GM12874 (cell line): ENCODE measurements at regions not wholly inside any gene's neighbourhood (a gene's known extent, or its start where the extent isn't known, plus 50 kb on each side); places are given as distances from the start of the nearest gene placed in this dataset.

Experiments used
- TF ChIP-seq, protein P1 (sequence below): IDR thresholded peaks from 2 replicates; pipeline ENCODE4 v1.5.1; 2011; ENCODE audit warnings: low read depth, mild to moderate bottlenecking, control low read depth, low read length, moderate library complexity; ENCODE audit not compliant: insufficient read depth

DNA sequence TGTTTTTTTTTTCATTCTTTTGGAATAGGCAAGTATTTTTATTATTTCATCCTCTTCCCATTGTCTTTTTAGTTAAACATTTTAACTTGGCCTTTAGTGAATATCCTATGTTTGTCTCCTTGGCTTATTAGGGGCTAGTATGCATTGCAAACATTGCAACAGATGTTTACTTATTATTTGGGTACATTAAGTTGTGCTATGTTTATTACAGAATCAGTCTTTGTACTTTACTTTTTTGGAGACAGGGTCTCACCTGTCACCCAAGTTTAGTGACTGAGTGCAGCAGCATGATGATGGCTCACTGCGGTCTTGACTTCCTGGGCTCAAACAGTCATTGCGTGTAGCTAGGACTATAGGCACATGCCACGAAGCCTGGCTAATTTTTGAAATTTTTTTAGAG is 51.1 kb upstream of the NUDT6 start:
- TF ChIP-seq, protein P1, sequence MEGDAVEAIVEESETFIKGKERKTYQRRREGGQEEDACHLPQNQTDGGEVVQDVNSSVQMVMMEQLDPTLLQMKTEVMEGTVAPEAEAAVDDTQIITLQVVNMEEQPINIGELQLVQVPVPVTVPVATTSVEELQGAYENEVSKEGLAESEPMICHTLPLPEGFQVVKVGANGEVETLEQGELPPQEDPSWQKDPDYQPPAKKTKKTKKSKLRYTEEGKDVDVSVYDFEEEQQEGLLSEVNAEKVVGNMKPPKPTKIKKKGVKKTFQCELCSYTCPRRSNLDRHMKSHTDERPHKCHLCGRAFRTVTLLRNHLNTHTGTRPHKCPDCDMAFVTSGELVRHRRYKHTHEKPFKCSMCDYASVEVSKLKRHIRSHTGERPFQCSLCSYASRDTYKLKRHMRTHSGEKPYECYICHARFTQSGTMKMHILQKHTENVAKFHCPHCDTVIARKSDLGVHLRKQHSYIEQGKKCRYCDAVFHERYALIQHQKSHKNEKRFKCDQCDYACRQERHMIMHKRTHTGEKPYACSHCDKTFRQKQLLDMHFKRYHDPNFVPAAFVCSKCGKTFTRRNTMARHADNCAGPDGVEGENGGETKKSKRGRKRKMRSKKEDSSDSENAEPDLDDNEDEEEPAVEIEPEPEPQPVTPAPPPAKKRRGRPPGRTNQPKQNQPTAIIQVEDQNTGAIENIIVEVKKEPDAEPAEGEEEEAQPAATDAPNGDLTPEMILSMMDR: no peak

DNA sequence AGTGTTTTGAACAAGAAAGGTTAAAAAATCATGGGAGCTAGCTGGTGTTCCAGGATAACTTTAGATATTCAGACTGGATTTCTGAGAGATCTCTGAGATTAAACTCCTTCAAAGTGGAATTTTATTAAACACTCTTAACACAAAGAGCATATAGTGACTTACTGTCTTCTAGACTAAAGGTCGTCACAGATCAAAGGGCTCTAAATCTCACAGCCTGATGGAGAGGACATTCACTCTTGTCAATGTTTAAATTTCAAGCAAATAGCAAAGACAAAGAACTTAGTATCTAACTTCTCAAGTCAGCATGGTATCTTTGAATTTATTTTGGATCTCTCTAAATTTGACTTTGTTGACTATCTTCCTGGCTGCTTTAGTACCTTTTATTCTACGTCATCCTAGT is 53.7 kb upstream of the NUDT6 start:
- TF ChIP-seq, protein P1: no peak

DNA sequence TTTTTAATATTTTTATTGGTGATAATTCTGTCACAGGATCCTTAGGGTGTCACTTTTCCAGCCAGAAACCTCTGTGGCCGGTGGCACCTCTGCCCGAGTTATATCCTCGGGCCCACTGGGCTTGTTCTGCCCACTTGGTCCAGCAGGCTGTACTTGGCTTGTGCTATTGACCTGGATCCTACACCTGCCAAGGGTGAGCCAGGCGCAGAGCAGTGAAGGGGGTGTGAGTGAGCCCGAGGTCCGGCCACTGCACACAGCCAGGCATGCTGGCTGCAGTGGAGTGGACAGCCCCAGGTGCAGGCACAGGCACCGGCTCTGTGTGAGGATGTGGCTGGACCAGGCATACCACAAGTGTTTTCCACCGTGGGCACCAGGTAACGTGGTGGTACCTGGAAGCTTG is 54.7 kb upstream of the NUDT6 start:
- TF ChIP-seq, protein P1: no peak

DNA sequence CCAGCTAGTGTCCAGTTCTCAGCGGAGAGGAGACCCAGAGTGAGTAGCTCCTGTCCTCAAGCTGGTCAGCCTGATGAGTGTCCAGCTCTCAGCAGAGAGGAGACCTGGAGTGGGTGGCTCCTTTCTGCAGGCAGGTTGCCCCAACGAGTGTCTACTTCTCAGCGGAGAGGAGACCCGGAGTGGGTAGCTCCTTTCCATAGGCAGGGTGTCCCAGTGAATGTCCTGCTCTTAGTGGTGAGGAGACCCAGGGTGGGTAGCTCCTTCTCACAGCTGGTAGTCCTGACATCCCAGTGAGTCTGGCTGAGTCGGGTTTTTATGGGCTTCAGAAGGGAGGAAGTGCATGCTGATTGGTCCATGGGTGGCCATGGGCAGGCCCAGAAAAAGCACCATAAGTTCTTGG is 55.7 kb upstream of the NUDT6 start:
- TF ChIP-seq, protein P1: no peak

DNA sequence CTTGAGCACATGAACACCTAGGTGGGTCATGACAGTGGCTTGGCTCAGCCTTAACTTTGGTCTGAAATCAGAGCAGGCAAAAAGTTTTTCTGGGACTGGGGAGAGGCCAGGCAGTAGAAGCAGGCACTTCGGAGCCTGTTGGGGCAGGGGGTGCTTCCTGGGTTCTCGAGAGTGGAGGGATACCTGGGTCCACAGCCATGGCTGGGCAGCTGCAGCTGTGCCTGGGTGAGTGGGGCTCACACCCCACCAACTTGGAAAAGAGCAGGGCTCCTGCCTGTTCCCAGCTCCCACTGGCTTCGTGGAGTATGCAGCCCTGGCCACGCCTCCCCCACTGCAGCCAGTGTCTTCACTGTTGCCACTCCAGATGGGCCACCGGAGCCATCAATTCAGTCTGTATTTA is 56.4 kb upstream of the NUDT6 start:
- TF ChIP-seq, protein P1: no peak

DNA sequence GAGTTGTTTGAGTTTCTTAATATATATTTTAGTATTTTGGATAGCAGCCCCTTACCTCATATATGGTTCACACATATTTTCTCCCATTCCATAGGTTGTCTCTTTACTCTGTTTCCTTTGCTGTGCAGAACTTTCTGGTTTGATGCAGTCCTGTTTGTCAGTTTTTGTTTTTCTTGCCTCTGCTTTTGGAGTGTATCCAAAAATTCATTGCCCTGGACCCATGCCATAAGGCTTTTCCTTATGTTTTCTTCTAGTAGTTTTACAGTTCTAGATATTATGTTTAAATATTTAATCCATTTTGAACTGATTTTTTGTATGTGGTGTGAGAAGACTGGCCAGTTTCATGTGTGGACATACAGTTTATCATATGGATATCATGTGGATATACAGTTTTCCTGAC is 58.5 kb upstream of the NUDT6 start:
- TF ChIP-seq, protein P1: no peak

DNA sequence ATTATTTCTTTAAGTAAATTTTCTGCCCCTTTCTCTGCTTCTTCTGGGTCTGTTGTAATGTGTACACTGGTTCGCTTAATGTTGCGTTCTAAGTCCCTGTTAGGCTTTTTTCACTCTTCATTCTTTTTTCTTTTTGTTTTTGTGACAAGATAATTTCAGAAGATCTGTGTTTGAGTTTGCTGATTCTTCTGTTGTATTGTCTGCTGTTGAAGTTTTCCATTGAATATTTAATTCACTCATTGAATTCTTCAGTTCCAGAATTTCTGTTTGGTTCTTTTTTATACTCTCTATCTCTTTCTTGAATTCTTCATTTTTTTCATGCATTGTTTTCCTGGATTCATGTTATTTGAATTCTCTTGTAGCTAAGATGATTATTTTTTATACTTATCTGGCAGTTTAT is 66.3 kb upstream of the NUDT6 start:
- TF ChIP-seq, protein P1: no peak

DNA sequence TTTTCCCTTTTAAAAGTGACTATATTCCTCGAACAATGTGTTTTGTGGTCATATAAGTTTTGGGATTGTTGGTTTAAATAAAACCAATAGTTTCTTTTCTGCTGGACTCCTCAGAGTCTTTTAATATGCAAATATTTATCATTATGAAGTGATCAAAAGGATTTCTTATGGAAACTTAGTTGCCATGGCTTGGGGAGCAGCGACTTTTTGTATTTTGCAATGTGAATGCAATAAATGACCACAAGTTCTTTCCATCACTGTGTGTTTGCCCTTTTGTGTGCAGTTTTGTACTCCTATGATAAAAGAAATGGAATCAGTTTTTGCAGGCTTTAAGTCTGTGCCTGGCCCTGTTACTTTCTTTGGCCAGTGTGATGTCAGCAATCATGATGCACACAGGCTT is 68.5 kb upstream of the NUDT6 start:
- TF ChIP-seq, protein P1: no peak
